ENCODE measurements at regions not wholly inside any gene's neighbourhood (a gene's known extent, or its start where the extent isn't known, plus 50 kb on each side); places are given as distances from the start of the nearest gene placed in this dataset.

- TF ChIP-seq CEBPB (IDR thresholded peaks at IDR 0.05; ENCODE audit: borderline replicate concordance, low read depth, low read length) (no peak), ZNF235 (CRISPR knock-in tag; IDR thresholded peaks at IDR 0.05; ENCODE audit: borderline replicate concordance) (no peak), FOXO1 (CRISPR knock-in tag; IDR thresholded peaks at IDR 0.05) (peak; percentile 87; the same call in 1 of the 2 replicates), SNAPC2 (CRISPR knock-in tag; IDR thresholded peaks at IDR 0.05) (peak; percentile 65), ETS1 (CRISPR knock-in tag; IDR thresholded peaks at IDR 0.05) (no peak), ZNF281 (CRISPR knock-in tag; IDR thresholded peaks at IDR 0.05; ENCODE audit: borderline replicate concordance) (peak; percentile 85), ZNF558 (CRISPR knock-in tag; IDR thresholded peaks at IDR 0.05; ENCODE audit: borderline replicate concordance) (0 out of 2 replicates have a peak, but pooled peaks have one; percentile 52), SAP130 (CRISPR knock-in tag; IDR thresholded peaks at IDR 0.05; ENCODE audit: low read depth) (peak; percentile 87), ZNF556 (CRISPR knock-in tag; IDR thresholded peaks at IDR 0.05; ENCODE audit: borderline replicate concordance) (peak; percentile 85; the same call in 1 of the 2 replicates), RCOR2 (CRISPR knock-in tag; IDR thresholded peaks at IDR 0.05) (peak; percentile 22; the same call in 1 of the 2 replicates), ZNF496 (CRISPR knock-in tag; IDR thresholded peaks at IDR 0.05; ENCODE audit: insufficient replicate concordance) (no peak), ZBTB49 (CRISPR knock-in tag; IDR thresholded peaks at IDR 0.05; ENCODE audit: borderline replicate concordance) (no peak), PCBP1 (IDR thresholded peaks at IDR 0.05; ENCODE audit: borderline replicate concordance, low read depth, low read length) (0 out of 2 replicates have a peak, but pooled peaks have one; percentile 75), HDAC2 (CRISPR knock-in tag; IDR thresholded peaks at IDR 0.05) (peak; percentile 77), SMAD1 (CRISPR knock-in tag; IDR thresholded peaks at IDR 0.05; ENCODE audit: borderline replicate concordance, low read depth) (0 out of 2 replicates have a peak, but pooled peaks have one; percentile 46), ZNF430 (CRISPR knock-in tag; IDR thresholded peaks at IDR 0.05) (peak; percentile 36; the same call in 1 of the 2 replicates), ZNF598 (CRISPR knock-in tag; IDR thresholded peaks at IDR 0.05; ENCODE audit: borderline replicate concordance) (0 out of 2 replicates have a peak, but pooled peaks have one; percentile 24), SIX1 (CRISPR knock-in tag; IDR thresholded peaks at IDR 0.05; ENCODE audit: borderline replicate concordance) (peak; percentile 66; the same call in 1 of the 2 replicates), CREB1 (IDR thresholded peaks at IDR 0.05) (peak; percentile 46), CREB1 (CRISPR knock-in tag; IDR thresholded peaks at IDR 0.05) (no peak), KLF6 (CRISPR knock-in tag; IDR thresholded peaks at IDR 0.05) (no peak), SOX5 (CRISPR knock-in tag; IDR thresholded peaks at IDR 0.05; ENCODE audit: borderline replicate concordance) (peak; percentile 60; the same call in 1 of the 2 replicates), SRY (CRISPR knock-in tag; IDR thresholded peaks at IDR 0.05) (0 out of 2 replicates have a peak, but pooled peaks have one; percentile 11), ZNF331 (CRISPR knock-in tag; IDR thresholded peaks at IDR 0.05) (no peak), DPF2 (CRISPR knock-in tag; IDR thresholded peaks at IDR 0.05; ENCODE audit: borderline replicate concordance, low read depth) (peak; percentile 92)
These were observed 172.7 kb downstream of the MRPL14 start (continued) for GRCh38 chr6:43954311-43955131.
